Stimulated activated CD4-positive, alpha-beta T cell treated with anti-CD3 and anti-CD28 coated beads, TNF-alpha, amount 100 ng/mL, for 48 hours (primary cell): ENCODE measurements at regions not wholly inside any gene's neighbourhood (a gene's known extent, or its start where the extent isn't known, plus 50 kb on each side); places are given as distances from the start of the nearest gene placed in this dataset.

Experiments used
- DNase-seq, 3 donors: peaks; one replicate each; pipeline ENCODE4 v3.0.0-alpha.2; 2020; ENCODE audit warnings: low read depth in 3 of 3

DNA sequence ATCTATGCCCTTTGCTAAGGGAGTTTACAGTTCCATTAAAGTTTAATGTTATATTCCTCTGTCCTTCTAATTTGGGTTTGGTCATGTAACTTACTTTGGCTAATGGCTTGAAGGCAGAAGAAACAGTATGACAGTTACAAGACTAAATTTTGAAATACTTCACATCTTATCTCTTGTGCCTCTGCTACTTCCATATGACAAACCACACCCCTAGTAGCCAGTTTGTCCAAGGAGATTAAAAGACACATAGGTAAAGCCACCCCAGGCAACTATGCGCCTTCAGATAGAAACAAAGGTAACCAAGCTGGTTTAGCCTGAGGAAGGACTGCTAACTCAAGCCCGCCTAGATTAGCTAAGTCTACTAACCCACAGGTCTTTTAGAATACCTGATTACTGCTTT lies 273.4 kb upstream of the MIR17HG start:
- DNase-seq = no peak

DNA sequence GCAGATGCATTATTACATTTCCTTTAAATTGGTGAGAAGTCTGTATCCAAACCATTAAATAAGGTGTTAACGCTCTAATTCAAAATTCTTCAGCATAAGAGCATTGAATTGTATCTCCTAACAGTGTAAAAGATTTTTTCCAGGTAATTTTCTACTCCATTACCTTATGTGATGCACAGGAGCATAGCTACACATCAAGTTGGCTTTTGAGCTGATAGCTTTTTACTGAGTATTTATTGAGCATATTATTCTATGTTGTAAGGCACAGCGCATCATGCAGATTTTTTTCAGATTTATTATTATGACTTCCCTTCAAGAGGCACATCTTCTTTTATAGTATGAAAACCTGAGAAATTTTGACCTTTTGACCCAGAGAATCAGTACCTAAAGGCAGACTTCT lies 270.7 kb upstream of the MIR17HG start:
- no peak for DNase-seq

DNA sequence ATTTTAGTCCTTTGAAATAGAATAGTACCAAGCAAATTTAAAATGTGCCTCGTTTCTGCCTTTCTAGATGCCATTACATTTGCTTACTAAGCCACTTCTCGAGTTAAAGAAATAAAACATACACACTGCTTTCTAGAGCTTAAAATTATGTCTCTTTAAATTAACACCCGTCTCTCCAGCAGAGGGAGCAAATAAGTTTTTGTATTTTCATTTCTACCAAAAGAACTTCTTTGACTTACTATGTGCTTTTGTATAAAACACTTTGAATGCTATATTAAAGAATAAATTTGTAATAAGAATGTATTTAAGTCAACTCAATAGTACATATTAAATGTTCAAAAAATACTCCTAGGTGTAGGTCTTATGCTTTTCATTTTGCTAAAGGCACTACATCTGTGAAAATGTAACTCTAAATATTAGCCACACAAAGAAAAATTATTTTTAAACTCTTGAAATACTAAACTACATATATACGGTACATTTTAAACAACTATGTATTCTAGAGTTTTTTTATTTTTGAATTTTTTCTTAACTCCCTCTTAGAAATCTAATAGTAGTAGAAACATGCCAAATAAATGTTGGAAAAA lies 269.3 kb upstream of the MIR17HG start:
- no peak for DNase-seq

DNA sequence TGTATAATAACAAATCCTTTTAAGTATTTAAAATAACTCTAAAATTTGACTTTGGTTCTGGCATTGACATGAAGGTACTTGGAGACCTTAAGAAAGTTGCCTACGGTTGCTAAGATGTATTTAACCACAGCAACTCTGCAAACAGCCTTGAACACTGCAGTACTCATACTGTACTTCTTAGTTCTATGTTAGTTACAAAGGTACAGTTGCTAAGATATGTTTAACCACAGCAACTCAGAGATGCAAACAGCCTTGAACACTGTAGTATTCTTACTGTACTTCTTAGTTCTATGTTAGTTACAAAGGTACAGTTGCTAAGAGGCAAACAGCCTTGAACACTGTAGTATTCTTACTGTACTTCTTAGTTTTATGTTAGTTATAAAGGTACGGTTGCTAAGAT lies 268.3 kb upstream of the MIR17HG start:
- DNase-seq = no peak

DNA sequence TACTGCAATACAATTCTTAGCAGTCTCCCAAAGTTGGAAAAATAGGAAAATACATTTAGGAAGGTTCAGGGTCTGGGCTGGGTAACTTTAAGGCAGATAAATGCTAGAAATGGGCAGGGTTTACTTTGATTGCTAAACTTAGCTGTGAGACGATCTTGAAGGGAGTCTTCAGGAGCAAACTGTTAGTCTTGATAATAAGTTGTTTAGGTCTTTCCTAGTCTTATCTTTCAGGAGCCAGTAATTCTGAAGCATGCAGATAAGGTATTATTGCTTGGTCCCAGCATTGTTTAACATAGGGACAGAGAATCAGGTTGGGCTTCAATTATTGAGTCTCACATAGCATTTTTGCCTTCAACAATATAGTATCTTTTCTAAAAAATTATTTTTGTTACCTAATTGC lies 262.4 kb upstream of the MIR17HG start:
- DNase-seq = no peak

DNA sequence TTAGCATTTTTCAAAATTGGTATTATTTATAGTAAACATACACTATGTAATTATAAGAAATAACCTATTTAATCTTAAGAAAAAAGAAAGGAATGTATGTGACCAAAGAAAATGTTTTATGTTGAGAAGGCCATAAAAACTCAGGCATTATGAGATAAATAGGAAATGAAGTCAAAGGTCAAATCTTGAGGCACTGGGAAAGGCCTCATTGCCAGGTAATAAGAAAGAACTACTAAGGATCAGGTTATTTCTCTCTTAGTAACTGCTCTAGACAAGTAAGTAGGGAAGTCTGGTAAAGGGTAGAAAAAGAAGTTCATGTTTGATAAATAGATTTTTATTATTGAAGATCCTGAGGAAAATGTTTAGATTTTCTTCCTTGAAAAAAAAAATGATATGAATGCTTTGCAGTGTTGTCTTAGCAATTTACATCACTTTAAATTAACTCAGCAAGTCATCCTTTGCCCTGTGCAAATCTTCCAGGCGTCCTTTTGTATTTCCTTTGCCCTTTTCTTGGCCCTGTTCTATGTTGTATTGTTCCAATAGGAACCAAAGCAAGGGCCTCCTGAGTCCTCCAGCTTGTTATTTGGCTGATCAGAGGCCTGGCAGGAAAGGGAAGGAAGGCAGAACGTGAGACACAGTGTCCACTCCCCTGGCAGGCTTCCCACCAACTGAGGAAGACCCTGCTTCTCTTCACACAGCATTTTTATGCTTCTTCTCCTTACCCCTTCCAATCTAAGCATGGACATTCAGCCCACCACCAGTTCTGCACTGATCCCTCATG lies 260.4 kb upstream of the MIR17HG start:
- no peak for DNase-seq

DNA sequence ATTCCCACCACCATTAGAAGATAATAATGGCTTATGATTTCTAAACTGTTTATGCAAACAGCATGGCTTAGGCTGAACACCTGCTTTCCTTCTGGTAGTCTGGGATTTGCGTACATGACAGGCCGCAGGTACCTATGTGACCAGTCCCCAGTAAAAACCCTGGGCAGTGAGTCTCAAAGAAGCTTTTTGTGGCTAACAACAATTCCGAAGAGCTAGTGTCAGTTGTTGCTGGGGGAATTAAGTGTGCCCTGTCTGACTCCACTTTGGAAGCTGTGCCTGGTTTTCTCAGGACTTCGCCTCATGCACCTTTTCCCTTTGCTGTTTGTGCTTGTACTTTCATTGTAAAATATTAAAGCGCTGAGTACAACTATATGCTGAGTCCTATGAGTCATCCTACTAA lies 250.2 kb upstream of the MIR17HG start:
- DNase-seq = no peak

DNA sequence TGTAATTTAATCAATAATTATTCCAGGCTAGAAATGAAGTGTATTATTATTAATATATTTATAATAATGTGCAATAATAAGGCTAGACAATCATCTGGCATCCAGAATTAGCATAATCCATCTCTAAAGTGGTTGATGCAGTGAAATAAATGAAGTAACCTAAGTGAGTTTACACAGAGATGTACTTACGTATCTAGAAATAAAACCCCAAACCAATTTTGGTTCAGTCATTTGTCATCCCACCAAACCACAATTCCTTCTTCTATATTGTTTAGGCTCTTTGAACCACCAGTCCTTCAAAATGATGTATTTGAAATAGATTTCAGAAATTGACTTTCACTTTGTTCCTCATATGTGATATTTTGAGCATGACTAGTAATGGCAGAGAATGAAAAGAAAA lies 247.6 kb upstream of the MIR17HG start:
- DNase-seq = no peak

DNA sequence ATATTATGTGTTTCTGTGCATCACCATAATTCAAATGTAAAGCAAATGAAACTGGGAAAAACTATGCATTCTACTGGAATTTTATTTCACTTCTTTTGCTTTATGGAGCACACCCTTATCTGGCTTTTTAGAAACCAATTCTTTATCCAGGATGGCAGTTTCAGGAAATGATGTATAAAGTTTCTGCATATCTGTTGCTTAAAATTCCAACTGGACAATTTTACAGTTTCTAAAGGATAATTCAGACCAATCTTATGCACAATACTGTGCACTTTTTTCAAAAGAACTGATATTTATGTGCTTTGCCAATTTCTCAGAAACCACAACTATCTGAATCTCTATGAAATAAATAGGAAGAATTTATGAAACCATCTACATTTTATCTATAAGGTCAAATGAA lies 246.5 kb upstream of the MIR17HG start:
- no peak for DNase-seq

DNA sequence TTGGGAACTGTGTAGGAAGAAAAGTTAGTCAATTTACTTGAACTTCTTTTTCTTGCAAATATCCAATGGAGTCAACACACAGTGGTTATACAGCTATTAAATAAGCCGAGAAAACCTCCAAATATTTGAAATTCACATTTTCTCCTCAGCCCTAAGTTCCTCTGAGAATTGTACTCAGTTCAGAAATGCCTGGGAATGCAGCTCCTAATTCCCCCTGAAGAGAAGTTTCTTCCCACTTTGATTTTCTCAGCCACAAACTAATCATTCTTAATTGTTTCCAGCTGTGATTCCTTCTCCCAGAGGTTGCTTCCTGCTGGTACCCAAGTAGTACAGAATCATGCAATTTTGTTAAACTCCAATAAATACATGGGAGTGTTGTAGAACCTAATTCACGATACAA lies 246.1 kb upstream of the MIR17HG start:
- no peak for DNase-seq

DNA sequence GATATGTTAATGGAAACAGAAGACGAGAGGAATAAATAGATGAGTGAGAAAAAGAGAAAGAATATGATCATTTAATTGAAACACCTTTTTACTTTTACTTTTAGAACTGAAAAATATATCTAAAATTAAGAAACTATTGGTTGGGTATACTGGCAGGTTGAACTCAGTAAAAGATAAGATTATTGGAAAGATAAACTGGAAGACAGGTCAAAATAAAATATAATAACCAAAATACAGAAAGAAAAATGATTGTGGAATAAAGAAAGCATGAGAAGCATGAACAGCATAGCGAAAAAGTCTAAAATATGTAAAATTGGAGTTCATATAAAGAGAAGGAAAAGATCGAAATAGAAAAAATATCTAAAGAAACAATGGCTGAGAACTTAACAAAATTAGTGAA lies 242.2 kb upstream of the MIR17HG start:
- no peak for DNase-seq

DNA sequence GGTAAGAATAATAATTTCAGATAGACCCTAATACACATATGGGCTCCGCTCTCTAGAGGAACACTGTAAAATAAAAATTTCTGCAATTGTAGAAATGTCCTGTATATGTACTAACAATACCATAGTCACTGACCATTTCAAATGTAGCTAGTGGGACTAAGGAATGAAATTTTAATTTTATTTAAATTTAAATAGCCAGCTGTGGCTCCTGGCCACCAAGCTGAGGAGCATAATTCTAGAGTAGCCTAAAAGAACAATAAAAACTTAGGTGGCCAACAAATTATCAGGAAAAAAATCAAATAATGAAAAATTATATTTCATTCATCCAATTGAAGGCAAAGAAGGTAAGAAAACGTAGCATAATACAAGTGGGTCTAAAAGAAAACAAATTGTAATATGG lies 240.9 kb upstream of the MIR17HG start:
- no peak for DNase-seq

DNA sequence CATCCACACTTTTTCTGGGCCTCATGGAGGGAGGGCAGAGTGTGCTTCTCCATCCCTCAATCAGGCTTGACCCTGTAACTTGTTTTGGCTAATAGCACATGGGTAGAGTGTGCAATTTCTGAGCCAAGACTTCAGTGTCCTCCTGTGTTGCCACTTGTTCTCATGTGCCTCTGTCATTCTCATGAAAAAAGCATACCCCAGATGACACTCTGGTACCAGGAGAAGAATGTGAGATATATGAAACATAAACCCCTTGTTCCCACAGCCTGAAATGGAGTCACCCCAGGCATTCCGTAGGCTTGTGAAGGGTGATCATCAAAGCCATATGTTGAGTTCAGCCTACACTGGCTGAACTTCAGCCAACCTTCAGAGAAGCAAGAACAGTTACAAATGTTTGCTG lies 239.2 kb upstream of the MIR17HG start:
- no peak for DNase-seq

DNA sequence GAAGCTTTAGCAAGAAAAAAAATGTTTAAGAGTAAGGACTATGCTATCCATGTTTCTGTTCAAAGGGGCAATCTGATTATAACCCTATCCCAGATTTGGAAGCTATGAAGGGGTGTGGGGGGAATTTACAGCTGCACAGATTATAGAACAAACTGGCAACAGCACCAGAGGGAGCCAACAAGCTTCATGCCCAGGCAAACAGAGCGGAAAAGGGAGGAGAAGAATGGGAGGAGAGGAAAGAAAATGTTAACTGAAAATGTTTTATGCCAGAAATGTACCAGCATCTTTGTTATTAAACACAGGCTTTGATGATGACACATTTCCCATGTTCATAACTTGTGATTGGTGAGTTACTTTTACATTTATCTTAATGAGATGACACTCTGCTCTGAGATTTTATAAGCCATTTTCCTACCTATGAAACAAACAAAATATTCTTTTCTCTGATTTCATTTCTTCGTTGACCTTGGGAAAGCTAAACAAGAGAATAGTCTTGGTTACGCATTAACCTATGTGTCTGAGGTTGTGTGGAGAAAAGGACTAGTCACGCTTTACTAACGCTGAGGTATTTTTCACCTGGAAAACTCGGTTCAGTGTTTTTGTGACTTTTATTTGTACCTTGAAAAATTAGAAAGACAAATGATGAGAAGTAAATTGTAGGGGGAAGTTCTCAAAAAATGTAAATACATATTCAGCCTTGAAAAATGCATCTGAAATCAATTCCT lies 235.8 kb upstream of the MIR17HG start:
- no peak for DNase-seq

DNA sequence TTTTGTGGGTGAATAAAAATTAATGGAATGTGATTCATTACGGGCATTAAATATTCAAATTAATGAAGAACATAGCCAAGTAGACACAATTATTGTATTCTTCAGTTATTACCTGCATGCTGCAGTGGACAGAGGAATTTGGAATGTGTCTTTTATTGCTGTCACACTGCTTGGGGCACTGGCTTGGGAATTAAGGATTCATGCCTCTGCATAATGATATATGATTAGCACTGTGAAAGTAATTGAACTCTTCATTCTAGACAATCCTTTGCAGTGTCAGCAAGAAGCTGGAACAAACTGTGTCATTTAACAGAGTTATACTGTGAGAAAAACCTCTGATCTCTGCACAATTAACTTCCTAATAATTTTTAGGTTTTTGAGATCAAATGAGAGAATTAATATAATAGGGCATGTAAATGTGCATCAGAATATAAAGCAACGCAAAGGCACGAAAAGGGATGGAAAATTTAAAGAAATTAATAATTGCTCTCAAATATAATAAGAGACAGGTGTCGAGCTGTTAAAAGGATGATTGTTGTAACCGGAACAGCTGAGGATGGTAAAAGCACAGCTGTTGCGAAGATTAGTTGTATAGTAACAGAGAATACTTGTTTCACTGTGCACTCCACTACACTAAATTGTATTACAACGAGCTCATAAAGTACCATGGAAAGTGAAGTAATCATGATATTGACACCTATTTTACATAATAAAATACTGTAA lies 235.1 kb upstream of the MIR17HG start:
- DNase-seq = no peak

DNA sequence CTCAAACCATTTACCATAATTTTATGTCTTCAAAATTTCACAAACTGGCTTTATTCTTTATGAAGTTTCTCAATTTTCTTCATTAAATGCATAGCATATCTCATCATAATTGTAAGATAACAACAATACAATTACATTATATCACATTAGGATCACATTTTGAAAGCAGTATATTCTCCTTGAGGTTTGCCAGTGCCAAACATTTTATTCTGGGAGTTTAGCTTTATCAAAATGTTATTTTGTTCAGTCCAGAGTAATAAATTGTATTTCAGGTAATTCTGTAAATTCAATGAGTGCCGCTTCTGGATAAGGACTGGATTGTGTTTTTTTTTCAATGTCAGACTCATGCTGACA lies 234.6 kb upstream of the MIR17HG start:
- DNase-seq = no peak

DNA sequence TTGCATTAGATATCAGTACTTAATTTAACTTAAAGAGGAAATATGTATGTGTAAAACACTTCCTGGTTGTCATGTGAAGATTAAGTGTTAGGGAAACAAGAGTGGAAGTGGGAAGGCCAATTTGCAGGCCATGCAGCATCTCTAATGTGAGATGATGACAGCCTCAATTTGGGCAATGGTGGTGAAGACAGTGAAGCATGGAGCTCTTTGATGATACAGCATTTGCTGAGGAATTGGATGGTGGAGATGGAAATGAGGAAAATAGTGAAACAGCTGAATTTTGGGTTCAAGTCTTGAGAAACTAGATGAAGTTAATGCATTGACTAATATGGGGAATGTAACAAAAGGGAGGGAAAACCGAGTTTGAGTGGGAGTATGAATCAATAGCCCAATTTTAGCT lies 231.7 kb upstream of the MIR17HG start:
- no peak for DNase-seq

DNA sequence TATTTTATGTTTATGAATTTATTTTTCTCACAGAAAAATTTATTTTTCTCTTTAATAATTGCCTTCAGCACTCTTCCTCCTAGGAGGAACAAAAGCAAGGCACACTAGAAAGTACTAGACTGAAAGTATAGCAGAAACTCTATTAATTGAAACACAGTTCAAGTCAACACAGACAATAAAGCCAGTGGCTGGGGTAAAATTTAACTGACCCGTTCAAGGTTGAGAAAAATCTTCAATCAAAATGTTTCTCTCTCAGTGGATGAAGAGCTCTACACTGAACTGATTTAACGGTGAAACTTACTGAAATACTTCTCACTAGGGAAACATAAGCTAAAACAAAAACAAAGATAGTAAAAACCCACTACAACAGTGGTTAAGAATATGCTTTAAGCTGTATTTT lies 230.1 kb upstream of the MIR17HG start:
- DNase-seq = no peak

DNA sequence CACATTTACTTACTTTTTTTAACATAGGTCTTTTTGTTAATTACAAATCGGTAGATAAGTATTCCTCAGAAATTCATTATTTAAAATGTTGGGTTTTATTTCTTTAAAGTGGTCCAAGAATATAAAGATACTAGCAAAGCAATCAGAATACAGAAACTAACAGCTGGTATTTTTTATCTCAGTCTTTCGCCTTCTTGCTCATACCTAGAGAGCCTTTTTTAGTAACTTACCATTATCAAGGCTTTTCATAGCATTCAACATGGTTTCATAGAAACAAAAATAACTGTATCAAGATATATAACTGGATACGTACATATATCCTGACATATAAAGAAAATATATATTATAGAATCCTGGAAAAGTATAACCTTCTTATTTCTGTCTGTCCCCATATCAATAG lies 227.8 kb upstream of the MIR17HG start:
- no peak for DNase-seq

DNA sequence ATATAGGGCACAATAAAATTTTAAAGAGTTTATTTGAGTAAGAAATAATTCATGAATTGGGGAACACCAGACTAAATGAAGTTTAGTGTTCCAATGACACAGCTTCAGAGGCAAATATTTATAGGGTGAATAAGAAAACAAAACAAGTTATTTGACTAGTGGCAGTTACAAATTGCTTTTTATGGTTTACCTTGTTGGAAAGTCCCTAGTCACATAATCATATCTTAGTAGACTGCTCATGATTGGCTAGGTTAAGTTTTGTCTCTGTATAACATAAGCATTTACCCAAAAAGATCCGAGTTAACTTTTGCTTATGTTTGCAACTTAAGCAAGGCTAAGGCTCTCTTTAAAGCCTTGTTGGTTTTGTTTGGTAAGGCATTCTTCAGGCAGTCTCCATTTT lies 224.7 kb upstream of the MIR17HG start:
- no peak for DNase-seq

DNA sequence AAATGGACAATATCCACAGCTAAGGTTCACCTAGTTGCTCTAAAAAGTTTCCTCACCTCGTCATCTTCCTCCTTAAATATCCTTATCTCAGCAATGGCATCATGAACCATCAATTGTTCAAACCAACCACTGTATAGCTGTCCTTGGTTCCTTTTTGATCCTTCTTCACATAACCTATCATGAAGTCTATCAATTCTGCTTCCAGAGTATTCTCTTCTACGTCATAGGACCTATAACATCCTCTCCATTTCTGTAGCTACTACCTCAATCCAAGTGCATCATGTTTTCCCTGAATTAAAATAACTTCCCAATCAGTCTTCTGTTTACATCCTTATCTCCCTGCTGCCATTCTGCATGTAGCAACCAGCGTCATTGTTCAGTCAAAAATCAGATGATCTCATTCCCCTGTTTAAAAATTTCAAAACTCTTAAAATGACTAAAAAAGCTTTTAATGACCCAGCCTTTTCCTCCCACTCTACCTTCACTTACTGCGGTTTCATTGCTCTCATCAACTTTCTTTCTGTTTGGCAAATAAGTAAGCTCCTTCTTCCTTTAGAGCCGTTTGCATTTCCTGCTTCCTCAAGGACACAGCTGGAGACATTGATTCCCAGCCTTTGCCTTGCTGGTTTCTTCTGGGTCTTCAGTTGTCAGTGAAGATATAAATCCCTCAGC lies 223.9 kb upstream of the MIR17HG start:
- DNase-seq = no peak

DNA sequence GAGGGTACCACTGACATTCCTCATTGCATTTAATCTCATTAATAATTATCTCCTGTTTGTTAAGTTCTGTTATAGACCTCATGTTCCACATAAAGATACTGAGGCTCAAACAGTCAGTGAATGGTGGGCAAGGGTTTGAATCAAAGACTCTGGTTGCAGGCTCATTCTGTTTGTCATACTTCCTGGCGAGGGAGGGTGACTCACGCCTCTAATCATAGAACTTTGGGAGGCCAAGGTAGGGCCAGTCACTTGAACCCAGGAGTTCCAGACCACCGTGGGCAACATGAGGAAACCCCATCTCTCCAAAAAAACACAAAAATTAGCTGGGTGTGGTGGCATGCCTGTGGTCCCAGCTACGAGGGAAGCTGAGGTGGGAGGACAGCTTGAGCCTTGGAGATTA lies 220.7 kb upstream of the MIR17HG start:
- no peak for DNase-seq
